WTC11 (cell line): ENCODE measurements at regions not wholly inside any gene's neighbourhood (a gene's known extent, or its start where the extent isn't known, plus 50 kb on each side); places are given as distances from the start of the nearest gene placed in this dataset.

Experiments used
- ATAC-seq: fragments of 200-7000 bp; cut with Tn5 transposase; 2 replicates; pipeline ENCODE4 v1.10.0; 2021; ENCODE audit warnings: mild to moderate bottlenecking, moderate library complexity
- CTCF ChIA-PET: fragments of 300-600 bp; sonication (Branson Sonifier 250); formaldehyde crosslinking; loops from one replicate; lab custom pipeline; 2021; ENCODE audit warnings: antibody characterized with exemption; lab: Charles Lee
- POLR2A ChIA-PET: fragments of 350-600 bp; sonication (Branson Sonifier 250); formaldehyde crosslinking; loops from one replicate; lab custom pipeline; 2021; ENCODE audit warnings: antibody characterized with exemption; lab: Charles Lee
- DNase-seq: peaks from one replicate; pipeline ENCODE4 v3.0.0; 2021; ENCODE audit warnings: low spot score
- H3K27ac Mint-ChIP-seq: 2 replicates; pipeline ENCODE4 v1.8.0; 2021; ENCODE audit warnings: mixed read lengths
- H3K27me3 Mint-ChIP-seq: 2 replicates; pipeline ENCODE4 v1.8.0; 2021; ENCODE audit warnings: low read depth, mild to moderate bottlenecking, moderate library complexity, mixed read lengths
- H3K36me3 Mint-ChIP-seq: 2 replicates; pipeline ENCODE4 v1.8.0; 2021; ENCODE audit warnings: mixed read lengths
- H3K4me1 Mint-ChIP-seq: 2 replicates; pipeline ENCODE4 v1.8.0; 2022; ENCODE audit warnings: mixed read lengths
- H3K4me3 Mint-ChIP-seq: 2 replicates; pipeline ENCODE4 v1.8.0; 2021; ENCODE audit warnings: mild to moderate bottlenecking, moderate library complexity, mixed read lengths
- H3K9me3 Mint-ChIP-seq: 2 replicates; pipeline ENCODE4 v1.8.0; 2021; ENCODE audit warnings: mixed read lengths
- ATF6 ChIP-seq: sonication (generic); formaldehyde crosslinking; IDR thresholded peaks from 2 replicates; pipeline ENCODE4 v1.8.1; 2023; ENCODE audit warnings: mild to moderate bottlenecking, missing genetic modification reagents
- CBFB ChIP-seq: sonication (generic); formaldehyde crosslinking; IDR thresholded peaks from 2 replicates; pipeline ENCODE4 v1.8.1; 2022; ENCODE audit warnings: mild to moderate bottlenecking, low read depth, missing genetic modification reagents
- ELF4 ChIP-seq: sonication (generic); formaldehyde crosslinking; IDR thresholded peaks from 2 replicates; pipeline ENCODE4 v1.8.1; 2022; ENCODE audit warnings: low read depth, mild to moderate bottlenecking, moderate library complexity, missing genetic modification reagents
- FOXP1 ChIP-seq: sonication (generic); formaldehyde crosslinking; IDR thresholded peaks from 2 replicates; pipeline ENCODE4 v1.8.0; 2022; ENCODE audit warnings: missing genetic modification reagents, mild to moderate bottlenecking, moderate library complexity, borderline replicate concordance
- GTF2I ChIP-seq: fragments of 250-450 bp; sonication (Bioruptor Pico); conservative IDR thresholded peaks from 2 replicates; pipeline ENCODE4 v1.4.0; 2021; ENCODE audit warnings: mild to moderate bottlenecking
- JUN ChIP-seq: sonication (generic); formaldehyde crosslinking; IDR thresholded peaks from 2 replicates; pipeline ENCODE4 v1.8.0; 2023; ENCODE audit warnings: mild to moderate bottlenecking, missing genetic modification reagents
- RELA ChIP-seq: sonication (generic); formaldehyde crosslinking; IDR thresholded peaks from 2 replicates; pipeline ENCODE4 v1.8.1; 2022; ENCODE audit warnings: missing genetic modification reagents, mild to moderate bottlenecking, borderline replicate concordance
- SMAD4 ChIP-seq: sonication (generic); formaldehyde crosslinking; IDR thresholded peaks from 2 replicates; pipeline ENCODE4 v1.8.0; 2022; ENCODE audit warnings: mild to moderate bottlenecking, missing genetic modification reagents
- ZNF219 ChIP-seq: sonication (generic); formaldehyde crosslinking; IDR thresholded peaks from 2 replicates; pipeline ENCODE4 v1.8.0; 2023; ENCODE audit warnings: missing genetic modification reagents, mild to moderate bottlenecking, borderline replicate concordance
- ZNF263 ChIP-seq: sonication (generic); formaldehyde crosslinking; IDR thresholded peaks from 2 replicates; pipeline ENCODE4 v1.8.1; 2022; ENCODE audit warnings: low read depth, mild to moderate bottlenecking, moderate library complexity, missing genetic modification reagents
- ZNF532 ChIP-seq: fragments of 250-450 bp; sonication (Bioruptor Pico); IDR thresholded peaks from 2 replicates; pipeline ENCODE4 v1.9.0; 2021; ENCODE audit warnings: mild to moderate bottlenecking, borderline replicate concordance
- TF ChIP-seq, protein P1 (sequence below): sonication (generic); formaldehyde crosslinking; IDR thresholded peaks from 2 replicates; pipeline ENCODE4 v1.8.0; 2022; ENCODE audit warnings: mild to moderate bottlenecking, missing genetic modification reagents
- TF ChIP-seq, protein P2 (sequence below): sonication (generic); formaldehyde crosslinking; conservative IDR thresholded peaks from 2 replicates; pipeline ENCODE4 v1.8.1; 2022; ENCODE audit warnings: mild to moderate bottlenecking, missing genetic modification reagents
- TF ChIP-seq, protein P3 (sequence below): sonication (generic); formaldehyde crosslinking; IDR thresholded peaks from 2 replicates; pipeline ENCODE4 v1.8.1; 2023; ENCODE audit warnings: mild to moderate bottlenecking, missing genetic modification reagents, moderate library complexity
- TF ChIP-seq, protein P4 (sequence below): fragments of 250-450 bp; sonication (Bioruptor Pico); IDR thresholded peaks from 2 replicates; pipeline ENCODE4 v2.1.2; 2022; ENCODE audit warnings: mild to moderate bottlenecking, moderate library complexity
- TF ChIP-seq, protein P5 (sequence below): sonication (generic); formaldehyde crosslinking; IDR thresholded peaks from 2 replicates; pipeline ENCODE4 v1.8.0; 2023; ENCODE audit warnings: missing genetic modification reagents, mild to moderate bottlenecking, borderline replicate concordance

- TF ChIP-seq, protein P1, sequence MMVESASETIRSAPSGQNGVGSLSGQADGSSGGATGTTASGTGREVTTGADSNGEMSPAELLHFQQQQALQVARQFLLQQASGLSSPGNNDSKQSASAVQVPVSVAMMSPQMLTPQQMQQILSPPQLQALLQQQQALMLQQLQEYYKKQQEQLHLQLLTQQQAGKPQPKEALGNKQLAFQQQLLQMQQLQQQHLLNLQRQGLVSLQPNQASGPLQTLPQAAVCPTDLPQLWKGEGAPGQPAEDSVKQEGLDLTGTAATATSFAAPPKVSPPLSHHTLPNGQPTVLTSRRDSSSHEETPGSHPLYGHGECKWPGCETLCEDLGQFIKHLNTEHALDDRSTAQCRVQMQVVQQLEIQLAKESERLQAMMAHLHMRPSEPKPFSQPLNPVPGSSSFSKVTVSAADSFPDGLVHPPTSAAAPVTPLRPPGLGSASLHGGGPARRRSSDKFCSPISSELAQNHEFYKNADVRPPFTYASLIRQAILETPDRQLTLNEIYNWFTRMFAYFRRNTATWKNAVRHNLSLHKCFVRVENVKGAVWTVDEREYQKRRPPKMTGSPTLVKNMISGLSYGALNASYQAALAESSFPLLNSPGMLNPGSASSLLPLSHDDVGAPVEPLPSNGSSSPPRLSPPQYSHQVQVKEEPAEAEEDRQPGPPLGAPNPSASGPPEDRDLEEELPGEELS, result no peak
- TF ChIP-seq ELF4 (CRISPR knock-in tag) (no peak), ZNF263 (CRISPR knock-in tag) (no peak), ZNF219 (CRISPR knock-in tag) (no peak), SMAD4 (CRISPR knock-in tag) (no peak), RELA (CRISPR knock-in tag) (no peak), ZNF532 (CRISPR knock-in tag) (no peak)
- TF ChIP-seq, protein P2, sequence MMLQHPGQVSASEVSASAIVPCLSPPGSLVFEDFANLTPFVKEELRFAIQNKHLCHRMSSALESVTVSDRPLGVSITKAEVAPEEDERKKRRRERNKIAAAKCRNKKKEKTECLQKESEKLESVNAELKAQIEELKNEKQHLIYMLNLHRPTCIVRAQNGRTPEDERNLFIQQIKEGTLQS (CRISPR knock-in tag), result no peak
These were observed 268.1 kb downstream of the NSG2 start (continued) for GRCh38 chr5:174313615-174314014.

DNA sequence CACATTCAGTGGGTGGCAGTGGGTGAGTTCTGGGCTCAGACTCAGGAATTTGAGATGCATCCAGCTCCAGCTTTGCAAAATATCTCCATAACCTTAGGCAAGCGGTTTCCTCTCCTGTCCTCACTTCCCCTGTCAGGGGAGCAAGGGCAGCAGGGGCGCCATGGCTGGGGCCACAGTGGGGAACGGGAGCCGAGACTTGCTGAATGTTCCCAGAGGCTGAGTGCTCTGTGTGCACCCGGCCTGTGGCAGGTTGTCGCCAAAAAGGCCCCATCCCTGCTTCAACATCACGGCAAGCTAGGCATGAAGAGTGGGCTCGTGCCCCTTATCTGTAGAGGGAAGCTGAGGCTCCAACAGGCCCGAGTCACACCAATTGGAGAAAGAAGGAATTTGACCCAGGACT is 268.8 kb downstream of the NSG2 start:
- Mint-ChIP-seq H3K4me3 (no peak overlapping the region), H3K36me3 (no peaks in the 10 kb centered on the region), H3K27ac (no peak overlapping the region), H3K27me3 (peaks cover 25% of the 10 kb centered on the region), H3K9me3 (no peaks in the 10 kb centered on the region), H3K4me1 (peaks cover 15% of the 10 kb centered on the region; the same call in 1 of the 2 replicates)
- TF ChIP-seq JUN (CRISPR knock-in tag), result no peak
- TF ChIP-seq CBFB (CRISPR knock-in tag), result no peak
- TF ChIP-seq RELA (CRISPR knock-in tag), result no peak
- TF ChIP-seq, protein P3, sequence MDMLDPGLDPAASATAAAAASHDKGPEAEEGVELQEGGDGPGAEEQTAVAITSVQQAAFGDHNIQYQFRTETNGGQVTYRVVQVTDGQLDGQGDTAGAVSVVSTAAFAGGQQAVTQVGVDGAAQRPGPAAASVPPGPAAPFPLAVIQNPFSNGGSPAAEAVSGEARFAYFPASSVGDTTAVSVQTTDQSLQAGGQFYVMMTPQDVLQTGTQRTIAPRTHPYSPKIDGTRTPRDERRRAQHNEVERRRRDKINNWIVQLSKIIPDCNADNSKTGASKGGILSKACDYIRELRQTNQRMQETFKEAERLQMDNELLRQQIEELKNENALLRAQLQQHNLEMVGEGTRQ (CRISPR knock-in tag), result no peak
- TF ChIP-seq, protein P4, sequence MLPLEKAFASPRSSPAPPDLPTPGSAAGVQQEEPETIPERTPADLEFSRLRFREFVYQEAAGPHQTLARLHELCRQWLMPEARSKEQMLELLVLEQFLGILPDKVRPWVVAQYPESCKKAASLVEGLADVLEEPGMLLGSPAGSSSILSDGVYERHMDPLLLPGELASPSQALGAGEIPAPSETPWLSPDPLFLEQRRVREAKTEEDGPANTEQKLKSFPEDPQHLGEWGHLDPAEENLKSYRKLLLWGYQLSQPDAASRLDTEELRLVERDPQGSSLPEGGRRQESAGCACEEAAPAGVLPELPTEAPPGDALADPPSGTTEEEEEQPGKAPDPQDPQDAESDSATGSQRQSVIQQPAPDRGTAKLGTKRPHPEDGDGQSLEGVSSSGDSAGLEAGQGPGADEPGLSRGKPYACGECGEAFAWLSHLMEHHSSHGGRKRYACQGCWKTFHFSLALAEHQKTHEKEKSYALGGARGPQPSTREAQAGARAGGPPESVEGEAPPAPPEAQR, result no peak
- no peak for TF ChIP-seq GTF2I (CRISPR knock-in tag)
- TF ChIP-seq, protein P5, sequence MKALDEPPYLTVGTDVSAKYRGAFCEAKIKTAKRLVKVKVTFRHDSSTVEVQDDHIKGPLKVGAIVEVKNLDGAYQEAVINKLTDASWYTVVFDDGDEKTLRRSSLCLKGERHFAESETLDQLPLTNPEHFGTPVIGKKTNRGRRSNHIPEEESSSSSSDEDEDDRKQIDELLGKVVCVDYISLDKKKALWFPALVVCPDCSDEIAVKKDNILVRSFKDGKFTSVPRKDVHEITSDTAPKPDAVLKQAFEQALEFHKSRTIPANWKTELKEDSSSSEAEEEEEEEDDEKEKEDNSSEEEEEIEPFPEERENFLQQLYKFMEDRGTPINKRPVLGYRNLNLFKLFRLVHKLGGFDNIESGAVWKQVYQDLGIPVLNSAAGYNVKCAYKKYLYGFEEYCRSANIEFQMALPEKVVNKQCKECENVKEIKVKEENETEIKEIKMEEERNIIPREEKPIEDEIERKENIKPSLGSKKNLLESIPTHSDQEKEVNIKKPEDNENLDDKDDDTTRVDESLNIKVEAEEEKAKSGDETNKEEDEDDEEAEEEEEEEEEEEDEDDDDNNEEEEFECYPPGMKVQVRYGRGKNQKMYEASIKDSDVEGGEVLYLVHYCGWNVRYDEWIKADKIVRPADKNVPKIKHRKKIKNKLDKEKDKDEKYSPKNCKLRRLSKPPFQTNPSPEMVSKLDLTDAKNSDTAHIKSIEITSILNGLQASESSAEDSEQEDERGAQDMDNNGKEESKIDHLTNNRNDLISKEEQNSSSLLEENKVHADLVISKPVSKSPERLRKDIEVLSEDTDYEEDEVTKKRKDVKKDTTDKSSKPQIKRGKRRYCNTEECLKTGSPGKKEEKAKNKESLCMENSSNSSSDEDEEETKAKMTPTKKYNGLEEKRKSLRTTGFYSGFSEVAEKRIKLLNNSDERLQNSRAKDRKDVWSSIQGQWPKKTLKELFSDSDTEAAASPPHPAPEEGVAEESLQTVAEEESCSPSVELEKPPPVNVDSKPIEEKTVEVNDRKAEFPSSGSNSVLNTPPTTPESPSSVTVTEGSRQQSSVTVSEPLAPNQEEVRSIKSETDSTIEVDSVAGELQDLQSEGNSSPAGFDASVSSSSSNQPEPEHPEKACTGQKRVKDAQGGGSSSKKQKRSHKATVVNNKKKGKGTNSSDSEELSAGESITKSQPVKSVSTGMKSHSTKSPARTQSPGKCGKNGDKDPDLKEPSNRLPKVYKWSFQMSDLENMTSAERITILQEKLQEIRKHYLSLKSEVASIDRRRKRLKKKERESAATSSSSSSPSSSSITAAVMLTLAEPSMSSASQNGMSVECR, result no peak
- no peak for TF ChIP-seq FOXP1
- TF ChIP-seq, protein P1, result no peak
- TF ChIP-seq ATF6 (CRISPR knock-in tag), result no peak
- ATAC-seq, result no peak
- POLR2A ChIA-PET, result no interaction called here
- no peak for DNase-seq
- CTCF ChIA-PET, result interaction anchor here (1.1 to 6.8 kb wide), 4 partner anchors 9 to 698 kb away, joined by 3 to 159 read pairs (median 8); partner anchors contain the start of gene NSG2
